Panc1 (cell line): ENCODE measurements at regions not wholly inside any gene's neighbourhood (a gene's known extent, or its start where the extent isn't known, plus 50 kb on each side); places are given as distances from the start of the nearest gene placed in this dataset.
"Not testable (repeated sequence)": the region's sequence is repeated elsewhere in the genome, so short reads cannot be mapped to it uniquely, and the experiment has no call there.

Experiments
- ATAC-seq: fragments of 200-7000 bp; cut with Tn5 transposase; 2 replicates; pipeline ENCODE4 v1.9.1; 2020; ENCODE audit warnings: mild to moderate bottlenecking, moderate library complexity
- BruUV-seq: library from RNA; stranded (reverse); fragments of 400-500 nt; replicated peaks from 2 replicates; lab custom pipeline; 2021; lab: Mats Ljungman, UMichigan
- CTCF ChIA-PET: fragments of 300-600 bp; sonication (Branson Sonifier 250); formaldehyde crosslinking; loops from one replicate; lab custom pipeline; 2022; ENCODE audit warnings: antibody characterized with exemption; lab: Charles Lee
- POLR2A ChIA-PET: fragments of 300-600 bp; sonication (Branson Sonifier 250); formaldehyde crosslinking; loops from one replicate; lab custom pipeline; 2022; ENCODE audit warnings: antibody characterized with exemption; lab: Charles Lee
- DNase-seq: peaks from one replicate; pipeline ENCODE4 v3.0.0-alpha.2; 2010; ENCODE audit warnings: low read depth, low spot score
- H3K27ac ChIP-seq: 2 replicates; pipeline ENCODE4 v1.5.1; 2011; ENCODE audit warnings: mild to moderate bottlenecking, low read length, inconsistent platforms
- H3K27me3 ChIP-seq: fragments of 200-500 bp; sonication (Bioruptor generic); 2 replicates; pipeline ENCODE4 v1.6.0; 2014; ENCODE audit warnings: low read length, inconsistent platforms; ENCODE audit not compliant: control insufficient read depth, insufficient read depth
- H3K36me3 ChIP-seq: fragments of 200-500 bp; sonication (Bioruptor generic); 2 replicates; pipeline ENCODE4 v1.5.1; 2014; ENCODE audit warnings: inconsistent platforms, mild to moderate bottlenecking, low read length, moderate library complexity; ENCODE audit not compliant: control insufficient read depth, insufficient read depth
- H3K4me1 ChIP-seq: 2 replicates; pipeline ENCODE4 v1.5.1; 2011; ENCODE audit warnings: inconsistent platforms, mild to moderate bottlenecking, low read length, moderate library complexity; ENCODE audit not compliant: control insufficient read depth, insufficient read depth
- H3K4me3 ChIP-seq, 2 experiments: 2 replicates each; pipeline ENCODE4 v1.5.1; 2011 to 2012; ENCODE audit warnings: low read depth in 2 of 2, low read length in 2 of 2, mild to moderate bottlenecking in 2 of 2, inconsistent platforms in 1 of 2, moderate library complexity in 1 of 2
- H3K9me3 ChIP-seq: fragments of 200-500 bp; sonication (Bioruptor generic); 2 replicates; pipeline ENCODE4 v1.5.1; 2014; ENCODE audit warnings: low read depth, mild to moderate bottlenecking, inconsistent platforms, low read length, moderate library complexity; ENCODE audit not compliant: control insufficient read depth, insufficient read depth
- POLR2AphosphoS5 ChIP-seq: IDR thresholded peaks from 2 replicates; pipeline ENCODE4 v1.6.1; 2012; ENCODE audit warnings: mild to moderate bottlenecking, low read depth, low read length, moderate library complexity
- SIN3A ChIP-seq: IDR thresholded peaks from 2 replicates; pipeline ENCODE4 v1.6.1; 2012; ENCODE audit warnings: low read depth, mild to moderate bottlenecking, low read length, moderate library complexity, borderline replicate concordance; ENCODE audit not compliant: insufficient read depth
- TCF7L2 ChIP-seq: IDR thresholded peaks from 2 replicates; pipeline ENCODE4 v1.6.1; 2011; ENCODE audit warnings: mild to moderate bottlenecking, low read depth, low read length, inconsistent platforms
- in situ Hi-C: cut with HindIII; loops from 2 replicates; pipeline ENCODE4 v1.10.0; 2016; ENCODE audit warnings: low sequenced_read_pairs, low pct_unique_long_range_greater_than_20kb
- intact Hi-C: fragments of 100-400 bp; cut with micrococcal nuclease; formaldehyde crosslinking; loops from one replicate; pipeline ENCODE4 v1.10.0; 2022; ENCODE audit not compliant: unreplicated experiment
- TF ChIP-seq, protein P1 (sequence below), 2 experiments: IDR thresholded peaks; 2 replicates each; pipeline ENCODE4 v1.6.1; 2011 to 2012; ENCODE audit warnings: low read depth in 2 of 2, control low read depth in 1 of 2, low read length in 1 of 2, mild to moderate bottlenecking in 1 of 2, moderate library complexity in 1 of 2; ENCODE audit not compliant: insufficient read depth in 1 of 2
- TF ChIP-seq, protein P2 (sequence below): fragments of 450-650 bp; IDR thresholded peaks from 2 replicates; pipeline ENCODE4 v1.5.1; 2017; ENCODE audit warnings: mild to moderate bottlenecking

- H3K27me3 ChIP-seq, DNase-seq, H3K27ac ChIP-seq, H3K4me3 ChIP-seq, H3K4me1 ChIP-seq, BruUV-seq, H3K36me3 ChIP-seq, intact Hi-C loops, POLR2A ChIA-PET, H3K9me3 ChIP-seq, CTCF ChIA-PET, in situ Hi-C loops, ATAC-seq: not testable (repeated sequence)
Observed at GRCh38 chr16:88136939-88137338, 185.7 kb downstream of the BANP start.

GRCh38 chr16:88139141-88139540 lies 187.9 kb downstream of the BANP start:
- POLR2A ChIA-PET, DNase-seq, H3K27me3 ChIP-seq, H3K27ac ChIP-seq, H3K4me3 ChIP-seq, H3K4me1 ChIP-seq, CTCF ChIA-PET, BruUV-seq, in situ Hi-C loops, H3K36me3 ChIP-seq, intact Hi-C loops, ATAC-seq, H3K9me3 ChIP-seq: not testable (repeated sequence)

- BruUV-seq, ATAC-seq, H3K4me1 ChIP-seq, H3K27ac ChIP-seq, in situ Hi-C loops, DNase-seq, H3K36me3 ChIP-seq, intact Hi-C loops, H3K27me3 ChIP-seq, H3K4me3 ChIP-seq, POLR2A ChIA-PET, H3K9me3 ChIP-seq, CTCF ChIA-PET: not testable (repeated sequence)
Observed at GRCh38 chr16:88140195-88140594, 189.0 kb downstream of the BANP start.

GRCh38 chr16:88141580-88141979 lies 190.3 kb downstream of the BANP start:
- CTCF ChIA-PET = no interaction called here
- ATAC-seq = no peak
- H3K27me3 ChIP-seq = no peaks in the 10 kb centered on the region
- POLR2A ChIA-PET = no interaction called here
- no peaks in the 10 kb centered on the region for H3K4me1 ChIP-seq
- intact Hi-C loops = no loop called here
- peaks cover 6% of the 10 kb centered on the region; the same call in 1 of the 2 replicates for H3K9me3 ChIP-seq
- no peaks in the 10 kb centered on the region for H3K36me3 ChIP-seq
- H3K27ac ChIP-seq = no peak overlapping the region
- TF ChIP-seq, protein P1, sequence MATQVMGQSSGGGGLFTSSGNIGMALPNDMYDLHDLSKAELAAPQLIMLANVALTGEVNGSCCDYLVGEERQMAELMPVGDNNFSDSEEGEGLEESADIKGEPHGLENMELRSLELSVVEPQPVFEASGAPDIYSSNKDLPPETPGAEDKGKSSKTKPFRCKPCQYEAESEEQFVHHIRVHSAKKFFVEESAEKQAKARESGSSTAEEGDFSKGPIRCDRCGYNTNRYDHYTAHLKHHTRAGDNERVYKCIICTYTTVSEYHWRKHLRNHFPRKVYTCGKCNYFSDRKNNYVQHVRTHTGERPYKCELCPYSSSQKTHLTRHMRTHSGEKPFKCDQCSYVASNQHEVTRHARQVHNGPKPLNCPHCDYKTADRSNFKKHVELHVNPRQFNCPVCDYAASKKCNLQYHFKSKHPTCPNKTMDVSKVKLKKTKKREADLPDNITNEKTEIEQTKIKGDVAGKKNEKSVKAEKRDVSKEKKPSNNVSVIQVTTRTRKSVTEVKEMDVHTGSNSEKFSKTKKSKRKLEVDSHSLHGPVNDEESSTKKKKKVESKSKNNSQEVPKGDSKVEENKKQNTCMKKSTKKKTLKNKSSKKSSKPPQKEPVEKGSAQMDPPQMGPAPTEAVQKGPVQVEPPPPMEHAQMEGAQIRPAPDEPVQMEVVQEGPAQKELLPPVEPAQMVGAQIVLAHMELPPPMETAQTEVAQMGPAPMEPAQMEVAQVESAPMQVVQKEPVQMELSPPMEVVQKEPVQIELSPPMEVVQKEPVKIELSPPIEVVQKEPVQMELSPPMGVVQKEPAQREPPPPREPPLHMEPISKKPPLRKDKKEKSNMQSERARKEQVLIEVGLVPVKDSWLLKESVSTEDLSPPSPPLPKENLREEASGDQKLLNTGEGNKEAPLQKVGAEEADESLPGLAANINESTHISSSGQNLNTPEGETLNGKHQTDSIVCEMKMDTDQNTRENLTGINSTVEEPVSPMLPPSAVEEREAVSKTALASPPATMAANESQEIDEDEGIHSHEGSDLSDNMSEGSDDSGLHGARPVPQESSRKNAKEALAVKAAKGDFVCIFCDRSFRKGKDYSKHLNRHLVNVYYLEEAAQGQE (IDR thresholded peaks at IDR 0.05; ENCODE audit: insufficient read depth in 1 of 2, low read depth in 2 of 2, low read length in 1 of 2) = no peak
- TF ChIP-seq TCF7L2 (no peak), POLR2AphosphoS5 (no peak), SIN3A (no peak)
- TF ChIP-seq, protein P2, sequence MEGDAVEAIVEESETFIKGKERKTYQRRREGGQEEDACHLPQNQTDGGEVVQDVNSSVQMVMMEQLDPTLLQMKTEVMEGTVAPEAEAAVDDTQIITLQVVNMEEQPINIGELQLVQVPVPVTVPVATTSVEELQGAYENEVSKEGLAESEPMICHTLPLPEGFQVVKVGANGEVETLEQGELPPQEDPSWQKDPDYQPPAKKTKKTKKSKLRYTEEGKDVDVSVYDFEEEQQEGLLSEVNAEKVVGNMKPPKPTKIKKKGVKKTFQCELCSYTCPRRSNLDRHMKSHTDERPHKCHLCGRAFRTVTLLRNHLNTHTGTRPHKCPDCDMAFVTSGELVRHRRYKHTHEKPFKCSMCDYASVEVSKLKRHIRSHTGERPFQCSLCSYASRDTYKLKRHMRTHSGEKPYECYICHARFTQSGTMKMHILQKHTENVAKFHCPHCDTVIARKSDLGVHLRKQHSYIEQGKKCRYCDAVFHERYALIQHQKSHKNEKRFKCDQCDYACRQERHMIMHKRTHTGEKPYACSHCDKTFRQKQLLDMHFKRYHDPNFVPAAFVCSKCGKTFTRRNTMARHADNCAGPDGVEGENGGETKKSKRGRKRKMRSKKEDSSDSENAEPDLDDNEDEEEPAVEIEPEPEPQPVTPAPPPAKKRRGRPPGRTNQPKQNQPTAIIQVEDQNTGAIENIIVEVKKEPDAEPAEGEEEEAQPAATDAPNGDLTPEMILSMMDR = no peak
- in situ Hi-C loops = no loop called here
- DNase-seq = no peak
- BruUV-seq = no TSS peak
- H3K4me3 ChIP-seq = no peak overlapping the region

- intact Hi-C loops, H3K9me3 ChIP-seq, ATAC-seq, CTCF ChIA-PET, BruUV-seq, H3K27ac ChIP-seq, H3K4me1 ChIP-seq, H3K36me3 ChIP-seq, POLR2A ChIA-PET, H3K4me3 ChIP-seq, DNase-seq, in situ Hi-C loops, H3K27me3 ChIP-seq: not testable (repeated sequence)
Observed at GRCh38 chr16:88142056-88142935, 191.1 kb downstream of the BANP start.
